ENCODE measurements at regions not wholly inside any gene's neighbourhood (a gene's known extent, or its start where the extent isn't known, plus 50 kb on each side); places are given as distances from the start of the nearest gene placed in this dataset.

- no peak for TF ChIP-seq SIN3A (conservative IDR thresholded peaks at IDR 0.05 in 1 of 2, IDR thresholded peaks at IDR 0.05 in 1 of 2; ENCODE audit: low read depth in 1 of 2, low read length in 2 of 2)
- no peak for TF ChIP-seq CHD1 (IDR thresholded peaks at IDR 0.05; ENCODE audit: low read depth, low read length)
- no peak for TF ChIP-seq FOSL1 (IDR thresholded peaks at IDR 0.05; ENCODE audit: insufficient read depth, low read depth, low read length)
- TF ChIP-seq ATF2 (IDR thresholded peaks at IDR 0.05; ENCODE audit: low read length) = no peak
- TF ChIP-seq USF2 (IDR thresholded peaks at IDR 0.05; ENCODE audit: low read length) = no peak
- no peak for TF ChIP-seq CREB1 (IDR thresholded peaks at IDR 0.05)
- TF ChIP-seq RXRA (IDR thresholded peaks at IDR 0.05; ENCODE audit: insufficient read depth, low read depth, low read length) = no peak
- TF ChIP-seq TEAD4 (IDR thresholded peaks at IDR 0.05; ENCODE audit: low read depth, low read length) = no peak
- TF ChIP-seq KDM1A (IDR thresholded peaks at IDR 0.05; ENCODE audit: borderline replicate concordance, low read length) = no peak
These were observed 97.3 kb upstream of the MYCN start (continued) for GRCh38 chr2:15842758-15843666.
